ENCODE measurements at regions not wholly inside any gene's neighbourhood (a gene's known extent, or its start where the extent isn't known, plus 50 kb on each side); places are given as distances from the start of the nearest gene placed in this dataset.

DNA sequence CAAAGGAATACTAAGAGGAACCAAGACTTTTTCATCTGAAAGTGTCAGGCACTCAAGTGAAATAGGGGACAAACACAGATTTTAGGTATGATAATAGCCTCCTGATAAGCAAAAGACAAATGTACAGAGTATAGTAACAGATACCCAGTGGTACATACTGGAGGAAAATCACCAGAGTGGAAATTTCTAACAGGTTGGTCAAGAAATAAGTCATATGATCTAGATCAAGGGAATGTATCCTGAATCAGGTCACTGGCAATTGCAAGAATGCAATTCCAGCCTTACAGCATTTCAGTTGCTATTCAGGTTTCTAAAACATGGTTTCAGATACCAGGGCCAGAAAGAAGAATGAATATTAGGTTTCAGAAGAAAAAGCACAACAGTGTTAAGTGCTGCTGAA lies 82.2 kb upstream of the SLCO6A1 start:
- no peaks in the 10 kb centered on the region for H3K4me1 ChIP-seq (ENCODE audit: control insufficient read depth, extremely low read depth, insufficient read depth, low read length)
- H3K9ac ChIP-seq (replicated peaks; ENCODE audit: extremely low read depth, insufficient read depth, low read length) = no peak overlapping the region
- dilution Hi-C loops (cut with MboI; ENCODE audit: extremely low pct_ligation_motif_present, low sequenced_read_pairs) = no loop called here
- DNase-seq (ENCODE audit: low read depth, low spot score) (no peak), FAIRE-seq (no peak)
- H3K9me1 ChIP-seq (replicated peaks; ENCODE audit: control insufficient read depth, extremely low read depth, insufficient read depth, low read length) = no peaks in the 10 kb centered on the region
- H4K20me1 ChIP-seq (replicated peaks; ENCODE audit: control insufficient read depth, extremely low read depth, insufficient read depth, low read length) = no peaks in the 10 kb centered on the region
- H3K4me2 ChIP-seq (ENCODE audit: insufficient read depth, low read length) = no peak overlapping the region
- POLR2A ChIA-PET = no interaction called here
- H2AFZ ChIP-seq (ENCODE audit: low read depth, low read length) = no peak overlapping the region
- TF ChIP-seq, protein P1, sequence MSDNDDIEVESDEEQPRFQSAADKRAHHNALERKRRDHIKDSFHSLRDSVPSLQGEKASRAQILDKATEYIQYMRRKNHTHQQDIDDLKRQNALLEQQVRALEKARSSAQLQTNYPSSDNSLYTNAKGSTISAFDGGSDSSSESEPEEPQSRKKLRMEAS (IDR thresholded peaks at IDR 0.05; ENCODE audit: insufficient read depth, insufficient read length) = no peak
- no peak for TF ChIP-seq FOS (IDR thresholded peaks at IDR 0.05; ENCODE audit: borderline replicate concordance, insufficient read depth, low read length)
- TF ChIP-seq GATA2 (IDR thresholded peaks at IDR 0.05; ENCODE audit: insufficient read depth, insufficient read length, low read depth, low read length) = no peak
- no peak for TF ChIP-seq MYC (IDR thresholded peaks at IDR 0.05; ENCODE audit: low read depth, low read length)
- TF ChIP-seq POLR2A (IDR thresholded peaks at IDR 0.05; ENCODE audit: low read depth, low read length) = no peak
- TF ChIP-seq, protein P2, sequence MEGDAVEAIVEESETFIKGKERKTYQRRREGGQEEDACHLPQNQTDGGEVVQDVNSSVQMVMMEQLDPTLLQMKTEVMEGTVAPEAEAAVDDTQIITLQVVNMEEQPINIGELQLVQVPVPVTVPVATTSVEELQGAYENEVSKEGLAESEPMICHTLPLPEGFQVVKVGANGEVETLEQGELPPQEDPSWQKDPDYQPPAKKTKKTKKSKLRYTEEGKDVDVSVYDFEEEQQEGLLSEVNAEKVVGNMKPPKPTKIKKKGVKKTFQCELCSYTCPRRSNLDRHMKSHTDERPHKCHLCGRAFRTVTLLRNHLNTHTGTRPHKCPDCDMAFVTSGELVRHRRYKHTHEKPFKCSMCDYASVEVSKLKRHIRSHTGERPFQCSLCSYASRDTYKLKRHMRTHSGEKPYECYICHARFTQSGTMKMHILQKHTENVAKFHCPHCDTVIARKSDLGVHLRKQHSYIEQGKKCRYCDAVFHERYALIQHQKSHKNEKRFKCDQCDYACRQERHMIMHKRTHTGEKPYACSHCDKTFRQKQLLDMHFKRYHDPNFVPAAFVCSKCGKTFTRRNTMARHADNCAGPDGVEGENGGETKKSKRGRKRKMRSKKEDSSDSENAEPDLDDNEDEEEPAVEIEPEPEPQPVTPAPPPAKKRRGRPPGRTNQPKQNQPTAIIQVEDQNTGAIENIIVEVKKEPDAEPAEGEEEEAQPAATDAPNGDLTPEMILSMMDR (IDR thresholded peaks at IDR 0.05; ENCODE audit: extremely low read depth in 1 of 2, insufficient read depth in 1 of 2, low read depth in 1 of 2, low read length in 2 of 2) = no peak
- no peak for TF ChIP-seq JUN (IDR thresholded peaks at IDR 0.05; ENCODE audit: borderline replicate concordance, insufficient read depth, insufficient read length, low read depth)
- TF ChIP-seq EZH2 (IDR thresholded peaks at IDR 0.05; ENCODE audit: borderline replicate concordance, low read depth, low read length, severe bottlenecking) = no peak
- TF ChIP-seq POLR2AphosphoS5 (IDR thresholded peaks at IDR 0.05; ENCODE audit: insufficient read depth, low read depth, low read length) = no peak
- intact Hi-C loops (cut with micrococcal nuclease) = loop anchor here (5.0 kb wide), 1 partner anchor 101 kb away; no protein-coding TSS in a partner anchor
- CTCF ChIA-PET = interaction anchor here (0.8 to 1.9 kb wide), 7 partner anchors 100 to 1598 kb away, joined by 3 to 8 read pairs (median 4); no protein-coding TSS in a partner anchor
- peaks cover 1 to 3% of the 10 kb centered on the region in 2 experiments for H3K27me3 ChIP-seq (ENCODE audit: control insufficient read depth in 2 of 2, insufficient read depth in 2 of 2, low read length in 2 of 2)
- H3K79me2 ChIP-seq (ENCODE audit: control insufficient read depth, insufficient read depth, low read length) = no peaks in the 10 kb centered on the region
- H3K36me3 ChIP-seq (ENCODE audit: control insufficient read depth in 2 of 2, extremely low read depth in 1 of 2, insufficient read depth in 2 of 2, low read length in 2 of 2) = no peaks in the 10 kb centered on the region
- no peak overlapping the region for H3K4me3 ChIP-seq (replicated peaks in 1 of 3; ENCODE audit: insufficient read depth in 1 of 3, low read depth in 1 of 3, low read length in 3 of 3)
- BruUV-seq (replicated peaks) = no TSS peak
- H3K27ac ChIP-seq (ENCODE audit: insufficient read depth, low read depth, low read length) = no peak overlapping the region
- H3K9me3 ChIP-seq (replicated peaks; ENCODE audit: control insufficient read depth, insufficient read depth, low read length) = no peaks in the 10 kb centered on the region
